Hematopoietic multipotent progenitor cell treated with erythropoietin and hydrocortisone succinate and interleukin-3 and kit ligand, for 4 days (in vitro differentiated cells): ENCODE measurements at regions not wholly inside any gene's neighbourhood (a gene's known extent, or its start where the extent isn't known, plus 50 kb on each side); places are given as distances from the start of the nearest gene placed in this dataset.
A peak's percentile ranks its signal among the peaks of the same experiment; 100 is the strongest.

Source experiments
- DNase-seq: peaks from one replicate; pipeline ENCODE4 v3.0.0-alpha.2; 2015

DNA sequence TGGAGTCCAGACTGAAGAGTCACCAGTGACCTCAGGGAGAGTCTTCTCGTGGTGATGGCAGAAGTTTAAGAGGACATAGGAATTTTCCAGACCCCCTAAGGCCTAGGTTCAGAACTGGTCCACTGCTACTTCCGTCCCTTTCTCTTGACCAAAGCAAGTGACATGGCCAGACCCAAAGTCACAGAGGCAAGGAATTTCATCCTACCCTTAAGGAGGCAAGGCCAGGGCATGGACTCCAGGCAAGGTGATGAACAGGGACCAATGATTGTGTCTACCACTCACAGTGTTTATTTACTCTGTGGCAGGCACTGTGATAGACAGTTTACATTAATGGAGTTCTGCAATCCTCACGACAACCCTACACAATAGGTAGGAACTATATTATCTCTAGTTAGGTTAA lies 265.1 kb downstream of the GLI2 start:
- DNase-seq, result no peak

GRCh38 chr2:121001641-121002040 lies 266.0 kb downstream of the GLI2 start:
- no peak for DNase-seq

- no peak for DNase-seq
Observed at GRCh38 chr2:121002597-121002996, 266.9 kb downstream of the GLI2 start.

DNA sequence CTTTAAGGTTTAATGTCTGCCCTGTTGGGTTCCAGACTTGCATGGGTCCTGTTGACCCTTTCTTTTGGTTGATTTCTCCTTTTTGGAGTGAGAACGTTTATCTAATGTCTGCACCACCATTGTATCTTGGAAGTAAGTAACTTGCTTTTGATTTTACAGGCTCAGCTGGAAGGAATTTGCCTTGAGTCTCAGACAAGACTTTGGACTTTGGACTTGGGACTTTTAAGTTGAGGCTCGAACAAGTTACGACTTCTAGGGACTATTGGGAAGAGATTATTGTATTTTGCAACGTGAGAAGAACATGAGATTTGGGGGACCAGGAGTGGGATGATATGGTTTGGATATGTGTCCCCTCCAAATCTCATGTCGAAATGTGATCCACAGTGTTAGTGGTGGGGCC lies 267.7 kb downstream of the GLI2 start:
- no peak for DNase-seq

GRCh38 chr2:121004359-121004758 lies 268.7 kb downstream of the GLI2 start:
- DNase-seq, result no peak

DNA sequence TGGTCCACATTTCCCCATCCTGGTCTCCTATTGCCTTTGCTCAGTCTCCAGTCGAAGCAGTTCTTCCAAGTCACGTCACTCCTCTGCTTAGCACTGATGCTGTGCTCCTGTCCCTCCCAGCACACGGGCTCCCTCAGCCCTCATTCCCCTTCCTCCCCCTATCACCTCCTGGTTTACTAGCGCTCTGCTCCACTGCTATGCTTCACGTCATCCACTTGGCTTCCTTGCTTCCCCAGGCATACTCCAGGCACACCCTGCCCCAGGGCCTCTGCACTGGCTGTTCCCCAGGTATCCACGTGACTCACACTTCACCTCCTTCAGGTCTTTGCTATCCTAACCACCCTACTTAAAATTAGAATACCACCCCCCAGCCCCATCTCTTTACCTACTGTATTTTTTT lies 269.3 kb downstream of the GLI2 start:
- no peak for DNase-seq

GRCh38 chr2:121005453-121005852 lies 269.8 kb downstream of the GLI2 start:
- DNase-seq, result no peak

- no peak for DNase-seq
Observed at GRCh38 chr2:121006743-121007489, 271.2 kb downstream of the GLI2 start.

DNA sequence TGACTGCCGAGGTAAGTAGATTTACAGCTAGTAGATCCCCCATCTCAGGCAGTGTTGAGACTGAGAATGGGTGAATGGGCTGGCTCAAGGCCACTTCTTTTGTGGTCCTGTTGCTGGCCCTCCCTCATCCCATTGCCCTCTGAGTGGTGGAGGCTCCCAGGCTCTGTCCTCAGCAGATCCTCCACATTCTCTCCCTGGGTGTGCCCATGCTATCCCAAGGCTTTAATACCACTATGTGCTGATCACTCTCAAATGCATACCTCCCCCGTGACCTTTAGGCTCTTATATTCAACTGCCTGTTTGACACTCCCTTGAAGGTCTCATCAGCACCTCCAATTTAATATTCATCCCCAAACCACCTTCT lies 271.8 kb downstream of the GLI2 start:
- DNase-seq, result no peak

GRCh38 chr2:121008975-121009374 lies 273.3 kb downstream of the GLI2 start:
- DNase-seq, result no peak

GRCh38 chr2:121010998-121011397 lies 274.0 kb downstream of the TFCP2L1 start:
- DNase-seq, result no peak

DNA sequence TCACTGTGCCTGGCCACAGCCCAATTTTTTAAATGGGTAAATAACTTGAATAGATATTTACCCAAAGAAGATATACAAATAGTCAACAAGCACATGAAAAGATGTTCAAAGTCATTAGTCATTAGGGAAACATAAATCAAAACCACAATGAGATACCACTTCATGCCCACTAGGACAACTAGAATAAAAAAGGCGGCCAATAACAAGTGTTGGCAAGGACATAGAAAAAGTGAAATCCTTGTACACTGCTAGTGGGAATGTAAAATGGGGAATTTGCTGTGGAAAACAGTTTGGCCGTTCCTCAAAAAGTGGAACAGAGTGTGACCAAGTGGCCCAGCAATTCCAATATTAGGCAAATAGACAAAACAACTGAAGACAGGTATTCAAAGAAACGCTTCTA lies 270.1 kb downstream of the TFCP2L1 start:
- DNase-seq, result no peak

DNA sequence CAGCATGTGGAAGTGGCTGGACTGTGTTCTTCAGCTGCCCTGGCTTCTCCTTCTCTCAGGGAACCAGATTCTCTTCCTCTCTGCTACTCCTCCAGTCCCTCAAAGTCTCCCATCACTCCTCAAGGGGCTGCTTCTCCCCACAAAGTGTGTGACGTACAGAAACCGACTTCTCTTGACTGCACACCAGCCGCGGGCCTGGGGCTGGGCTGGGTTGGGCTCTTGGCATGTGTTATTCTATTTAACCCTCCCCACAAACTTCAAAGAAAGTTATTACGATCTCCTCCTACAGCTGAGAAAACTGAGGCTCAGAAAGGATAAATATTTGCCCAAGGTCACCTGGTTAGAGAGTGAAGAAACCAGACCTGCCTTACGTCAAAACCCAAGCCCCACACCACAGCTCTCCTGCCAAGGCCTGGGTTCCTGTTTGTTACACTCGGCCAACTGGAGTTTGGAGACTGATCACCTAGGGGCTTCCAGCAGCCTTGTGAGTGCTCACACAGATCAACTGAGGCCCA lies 269.0 kb downstream of the TFCP2L1 start:
- no peak for DNase-seq

- DNase-seq, result no peak
Observed at GRCh38 chr2:121017396-121017795, 267.6 kb downstream of the TFCP2L1 start.

DNA sequence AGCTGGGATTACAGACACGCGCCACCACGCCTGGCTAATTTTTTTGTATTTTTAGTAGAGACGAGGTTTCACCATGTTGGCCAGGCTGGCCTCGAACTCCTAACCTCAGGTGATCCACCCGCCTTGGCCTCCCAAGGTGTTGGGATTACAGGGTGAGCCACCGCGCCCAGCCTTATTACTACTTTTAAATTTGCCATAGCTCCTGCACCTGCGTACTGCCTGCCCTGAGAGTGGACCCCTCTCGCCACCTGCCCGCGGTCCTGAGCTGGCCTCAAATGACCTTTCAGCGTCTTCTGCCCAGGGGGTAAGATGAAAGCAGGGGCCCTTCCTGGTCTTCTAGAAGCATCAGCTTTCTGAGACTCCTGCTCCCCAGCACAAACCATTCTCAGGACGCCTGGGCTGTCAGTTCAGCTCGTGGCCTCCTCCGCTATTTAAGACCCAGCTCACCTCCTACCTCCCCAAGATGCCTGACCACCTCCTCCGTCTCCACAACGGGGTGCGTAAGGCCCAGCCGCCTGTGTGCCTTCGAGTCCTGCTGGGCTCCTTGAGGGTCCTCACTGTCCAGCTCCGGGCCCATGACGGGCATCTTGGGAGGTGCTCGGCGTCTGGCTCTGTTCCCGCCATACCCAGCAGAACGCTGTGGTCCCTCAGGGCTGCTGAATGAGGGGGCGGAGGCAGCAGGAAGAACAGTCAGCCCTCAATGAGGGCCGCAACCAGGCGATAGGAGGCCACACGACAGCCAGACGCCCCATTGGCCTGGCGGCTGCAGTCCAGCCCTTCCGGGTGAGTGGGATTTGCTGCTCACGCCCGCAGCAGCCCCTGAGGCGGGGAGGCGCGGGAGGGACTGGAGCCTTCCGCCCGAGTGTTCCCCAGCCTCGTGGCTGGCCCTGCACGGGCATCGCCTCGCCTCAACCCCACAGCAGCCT lies 266.6 kb downstream of the TFCP2L1 start:
- DNase-seq, result peak; percentile 25

DNA sequence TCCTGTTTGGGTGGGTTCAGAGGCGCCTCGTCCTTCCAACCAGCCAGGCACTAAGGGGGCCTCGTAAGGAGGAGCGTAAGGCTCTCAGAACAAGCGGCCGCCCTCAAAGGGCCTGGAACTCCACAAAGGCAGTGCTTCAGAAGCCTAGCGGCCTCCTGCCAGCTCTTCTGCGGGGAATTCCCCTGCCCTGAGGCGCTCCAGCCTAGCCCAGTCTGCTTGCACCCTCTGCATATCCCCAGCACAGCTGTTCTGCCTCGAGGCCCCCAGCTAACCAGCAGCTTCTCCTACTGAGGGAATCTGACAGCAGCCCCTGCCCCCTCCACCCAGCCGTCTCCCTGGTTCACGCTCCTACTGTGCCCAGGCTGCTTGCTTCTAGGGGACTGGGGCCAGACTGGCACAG lies 265.9 kb downstream of the TFCP2L1 start:
- DNase-seq, result no peak

DNA sequence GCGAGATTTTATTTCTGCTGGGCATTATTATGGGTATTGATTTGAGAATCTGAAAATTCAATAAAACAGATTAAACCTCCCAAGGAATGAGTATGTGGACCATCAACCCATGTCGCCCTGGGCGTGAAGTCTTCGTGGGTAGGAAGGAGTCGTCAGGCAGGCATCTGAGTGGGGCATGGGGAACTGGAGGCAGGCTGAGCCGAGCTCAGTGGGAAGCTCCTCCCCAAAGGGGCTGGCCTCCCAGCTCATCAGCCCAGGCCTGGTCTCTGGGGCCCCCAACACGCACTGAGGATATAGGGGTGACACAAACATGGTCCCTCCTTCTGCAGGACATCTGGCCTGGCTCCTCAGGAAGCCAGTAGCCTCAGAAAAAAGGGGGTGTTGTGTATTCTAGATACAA lies 265.2 kb downstream of the TFCP2L1 start:
- no peak for DNase-seq

- no peak for DNase-seq
Observed at GRCh38 chr2:121021685-121022084, 263.3 kb downstream of the TFCP2L1 start.

DNA sequence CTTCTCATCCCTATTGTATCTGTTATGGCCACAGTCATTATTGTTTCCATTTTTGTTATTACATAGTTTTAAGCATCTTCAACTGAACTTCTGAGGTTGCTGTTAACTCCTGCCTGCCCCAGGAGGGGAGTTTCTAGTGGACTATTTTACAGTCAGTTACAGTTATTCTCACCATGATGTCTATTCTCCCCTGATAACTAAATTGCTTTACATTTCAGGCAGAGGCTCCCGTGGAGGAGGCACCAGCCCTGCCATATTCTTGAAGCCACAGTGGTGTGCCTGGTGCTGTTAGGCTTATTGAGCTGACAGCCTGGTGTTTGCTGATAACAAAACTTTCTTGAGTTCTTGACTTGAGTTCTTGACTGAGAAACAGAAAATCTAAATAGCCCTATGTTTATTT lies 256.4 kb downstream of the TFCP2L1 start:
- DNase-seq, result peak; percentile 22

DNA sequence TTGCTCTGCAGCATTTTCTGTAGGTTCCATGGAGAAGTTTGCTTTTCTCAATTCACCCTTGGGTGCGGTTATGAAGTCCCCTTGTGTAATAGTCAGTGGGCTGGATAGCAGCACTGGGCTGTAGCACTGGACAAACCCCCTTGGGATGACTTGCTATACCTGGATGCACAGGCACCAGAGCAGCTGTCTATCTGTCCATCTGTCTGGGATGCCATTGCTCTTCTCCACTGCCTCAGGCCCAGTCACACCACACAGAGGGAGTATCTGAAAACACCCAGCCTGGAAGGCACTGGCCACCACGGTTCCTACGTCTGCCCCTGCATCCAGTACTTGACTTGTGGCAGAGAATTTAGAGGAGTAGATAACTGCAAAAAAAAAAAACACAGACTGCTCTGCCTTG lies 254.5 kb downstream of the TFCP2L1 start:
- no peak for DNase-seq

DNA sequence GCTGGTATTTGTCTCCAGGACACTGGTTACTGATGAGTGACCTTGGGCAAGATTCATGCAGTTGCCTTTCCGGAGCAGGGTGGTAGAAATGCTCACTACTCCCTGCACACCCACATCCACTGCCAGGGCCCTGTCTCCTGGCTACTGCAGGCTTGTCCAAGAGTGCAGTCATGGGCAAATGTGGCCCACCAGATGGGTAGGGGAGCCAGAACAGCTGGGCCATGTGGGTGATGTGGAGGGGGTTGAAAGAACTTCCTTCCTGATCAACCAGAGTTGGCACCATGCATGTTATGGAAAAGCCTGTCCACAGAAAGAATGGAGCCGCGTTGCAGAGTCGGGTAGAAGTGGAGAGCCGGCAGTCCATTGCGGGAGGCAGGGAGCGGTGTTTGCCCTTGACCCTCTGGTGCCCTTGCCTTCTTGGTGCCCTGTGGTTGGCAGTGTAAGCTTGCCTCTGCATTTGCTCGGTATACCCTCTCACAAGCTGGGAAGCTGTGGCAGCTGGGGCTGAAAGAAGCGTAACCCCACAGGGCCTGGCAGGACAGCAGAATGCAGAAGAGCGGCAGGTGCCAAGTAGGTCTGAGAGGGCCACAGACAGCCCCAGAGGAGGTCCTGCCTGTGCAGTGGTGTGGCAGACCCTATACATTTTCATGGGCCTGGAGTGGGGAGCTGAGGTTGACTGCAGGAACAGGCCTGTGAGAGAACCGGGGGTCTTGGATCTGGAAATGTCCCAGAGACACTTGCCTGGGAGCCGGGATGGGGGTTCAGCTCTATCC lies 253.2 kb downstream of the TFCP2L1 start:
- DNase-seq, result no peak

- no peak for DNase-seq
Observed at GRCh38 chr2:121033461-121033996, 251.5 kb downstream of the TFCP2L1 start.

- DNase-seq, result no peak
Observed at GRCh38 chr2:121034551-121034950, 250.5 kb downstream of the TFCP2L1 start.
